Epithelial cell of proximal tubule (primary cell): ENCODE measurements at regions not wholly inside any gene's neighbourhood (a gene's known extent, or its start where the extent isn't known, plus 50 kb on each side); places are given as distances from the start of the nearest gene placed in this dataset.

ENCODE experiments used
- DNase-seq: peaks from one replicate; pipeline ENCODE4 v3.0.0-alpha.2; 2011; ENCODE audit warnings: low read depth
- H3K4me3 ChIP-seq: 2 replicates; pipeline ENCODE4 v1.5.1; 2011; ENCODE audit warnings: low read depth, mild to moderate bottlenecking, low read length
- TF ChIP-seq, protein P1 (sequence below): conservative IDR thresholded peaks from 2 replicates; pipeline ENCODE4 v1.5.1; 2012; ENCODE audit warnings: low read depth, mild to moderate bottlenecking, low read length

DNA sequence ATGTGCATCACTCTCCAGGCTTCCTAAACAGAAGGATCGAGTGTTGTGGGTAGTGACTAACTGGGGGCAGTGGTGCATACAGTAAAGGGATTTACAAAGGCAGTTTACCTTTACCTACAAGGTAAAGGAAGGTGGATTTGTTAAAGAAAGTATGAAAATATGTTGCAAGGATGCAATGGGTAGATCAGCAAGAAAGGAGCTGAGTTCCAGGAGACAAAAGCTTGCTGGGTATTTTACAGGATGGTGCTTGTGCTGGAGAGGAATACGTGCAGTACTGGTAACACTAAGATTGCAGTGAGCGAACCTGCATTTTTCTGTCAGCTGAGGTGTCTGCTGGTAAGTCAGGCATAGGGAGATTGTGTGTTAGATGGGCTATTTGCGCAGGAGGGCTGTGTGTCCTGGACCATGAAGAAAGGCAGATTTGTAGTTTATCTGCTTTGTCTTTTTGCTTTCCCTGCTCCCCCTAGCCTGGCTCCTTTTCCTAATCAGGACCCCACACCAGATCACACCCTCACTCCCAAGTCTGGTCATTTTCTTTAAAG, 304.6 kb downstream of the THBS2 start:
- DNase-seq: no peak
- TF ChIP-seq, protein P1, sequence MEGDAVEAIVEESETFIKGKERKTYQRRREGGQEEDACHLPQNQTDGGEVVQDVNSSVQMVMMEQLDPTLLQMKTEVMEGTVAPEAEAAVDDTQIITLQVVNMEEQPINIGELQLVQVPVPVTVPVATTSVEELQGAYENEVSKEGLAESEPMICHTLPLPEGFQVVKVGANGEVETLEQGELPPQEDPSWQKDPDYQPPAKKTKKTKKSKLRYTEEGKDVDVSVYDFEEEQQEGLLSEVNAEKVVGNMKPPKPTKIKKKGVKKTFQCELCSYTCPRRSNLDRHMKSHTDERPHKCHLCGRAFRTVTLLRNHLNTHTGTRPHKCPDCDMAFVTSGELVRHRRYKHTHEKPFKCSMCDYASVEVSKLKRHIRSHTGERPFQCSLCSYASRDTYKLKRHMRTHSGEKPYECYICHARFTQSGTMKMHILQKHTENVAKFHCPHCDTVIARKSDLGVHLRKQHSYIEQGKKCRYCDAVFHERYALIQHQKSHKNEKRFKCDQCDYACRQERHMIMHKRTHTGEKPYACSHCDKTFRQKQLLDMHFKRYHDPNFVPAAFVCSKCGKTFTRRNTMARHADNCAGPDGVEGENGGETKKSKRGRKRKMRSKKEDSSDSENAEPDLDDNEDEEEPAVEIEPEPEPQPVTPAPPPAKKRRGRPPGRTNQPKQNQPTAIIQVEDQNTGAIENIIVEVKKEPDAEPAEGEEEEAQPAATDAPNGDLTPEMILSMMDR: no peak
- H3K4me3 ChIP-seq: no peak overlapping the region

DNA sequence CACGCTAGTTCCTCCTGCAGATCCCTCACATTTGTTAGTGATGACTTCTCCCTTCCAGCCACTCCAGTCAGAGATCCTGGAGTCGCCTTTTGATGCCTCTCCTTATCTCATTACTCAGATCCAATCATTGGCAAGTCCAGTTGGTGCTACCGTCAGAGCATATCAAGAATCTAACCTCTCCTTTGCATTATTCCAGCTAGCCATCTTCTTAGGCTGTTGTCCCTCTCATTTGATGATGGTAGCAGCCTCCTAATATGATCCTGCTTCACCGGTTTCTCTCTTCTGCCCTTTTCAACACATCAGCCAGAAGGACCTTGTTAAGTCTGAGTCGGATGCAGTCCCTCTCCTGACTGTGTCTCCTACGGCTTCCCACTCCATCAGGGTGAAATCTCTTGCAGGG, 305.6 kb downstream of the THBS2 start:
- no peak for DNase-seq
- no peak overlapping the region for H3K4me3 ChIP-seq
- TF ChIP-seq, protein P1: no peak

DNA sequence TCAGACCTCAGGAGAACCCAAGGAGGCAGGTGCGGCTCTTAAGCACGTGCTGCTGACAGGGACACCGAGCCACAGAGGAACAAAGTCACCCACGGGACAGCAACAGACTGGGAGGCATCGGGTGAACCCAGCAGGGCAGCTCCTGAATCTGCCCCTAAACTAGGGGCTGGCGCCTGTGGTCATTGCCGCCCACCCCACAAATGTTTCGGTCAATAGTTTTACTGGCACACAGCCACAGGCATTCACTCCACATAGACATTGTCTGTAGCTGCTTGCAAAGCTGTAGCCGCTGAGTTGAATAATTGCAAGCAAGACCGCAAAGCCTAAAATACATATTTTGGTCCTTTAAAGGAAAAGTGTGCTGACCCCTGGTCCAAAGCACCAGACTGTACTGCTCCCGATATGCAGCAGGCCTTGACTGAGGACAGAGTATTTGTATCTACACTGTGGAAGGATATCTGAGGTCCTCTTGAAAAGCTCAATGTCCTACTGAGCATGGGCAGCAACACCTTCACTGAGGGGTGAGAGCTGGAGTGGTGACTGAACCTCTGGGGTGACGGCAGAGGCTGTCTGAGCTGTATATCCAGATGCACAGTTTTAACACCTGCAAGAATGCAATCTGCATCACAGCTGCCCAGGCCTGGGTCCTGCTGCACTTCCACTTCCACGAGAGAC, 310.3 kb downstream of the THBS2 start:
- H3K4me3 ChIP-seq: no peak overlapping the region
- TF ChIP-seq, protein P1: no peak

DNA sequence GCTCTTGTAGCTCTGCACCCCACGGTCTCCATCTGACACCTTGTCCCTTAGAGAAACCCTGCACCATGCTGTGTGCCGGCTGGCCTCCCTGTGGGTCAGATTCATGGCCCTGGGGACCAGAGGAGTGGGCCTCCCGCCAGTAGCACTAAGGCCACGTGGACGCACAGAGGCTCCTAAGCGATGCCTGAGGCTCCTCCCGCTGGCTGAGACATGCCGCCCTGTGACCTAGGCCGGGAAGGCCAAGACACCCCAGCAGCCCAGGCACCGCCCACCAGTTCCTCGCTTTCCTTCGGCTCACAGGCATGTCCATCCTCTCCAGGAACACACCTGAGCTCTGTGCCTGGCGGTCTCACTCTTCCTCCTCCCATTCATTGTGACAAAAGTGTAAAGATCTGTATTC, 311.0 kb downstream of the THBS2 start:
- no peak for DNase-seq
- TF ChIP-seq, protein P1: no peak
- H3K4me3 ChIP-seq: no peak overlapping the region

More for the DNA sequence above, 310.3 kb downstream of the THBS2 start:
- no peak for DNase-seq

DNA sequence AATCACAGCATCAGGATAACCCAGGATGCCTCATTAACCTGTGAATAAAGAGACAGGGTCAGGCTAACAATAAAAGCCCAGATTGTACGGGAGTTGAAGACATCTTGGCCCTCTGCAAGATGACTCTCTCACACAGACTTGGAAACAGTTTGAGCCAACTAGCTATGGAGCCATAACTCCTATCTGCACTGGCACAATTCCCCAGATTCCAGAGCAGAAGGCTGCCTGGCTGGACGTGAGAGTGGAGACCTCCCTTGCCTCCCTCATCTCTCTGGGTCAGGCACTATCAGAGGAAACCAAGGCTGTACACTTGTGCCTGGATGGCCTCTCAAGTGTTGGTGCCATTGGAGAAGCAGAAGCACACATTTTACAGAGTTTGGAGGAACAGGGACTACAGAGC, 312.6 kb downstream of the THBS2 start:
- TF ChIP-seq, protein P1: no peak
- DNase-seq: no peak
- H3K4me3 ChIP-seq: no peak overlapping the region

DNA sequence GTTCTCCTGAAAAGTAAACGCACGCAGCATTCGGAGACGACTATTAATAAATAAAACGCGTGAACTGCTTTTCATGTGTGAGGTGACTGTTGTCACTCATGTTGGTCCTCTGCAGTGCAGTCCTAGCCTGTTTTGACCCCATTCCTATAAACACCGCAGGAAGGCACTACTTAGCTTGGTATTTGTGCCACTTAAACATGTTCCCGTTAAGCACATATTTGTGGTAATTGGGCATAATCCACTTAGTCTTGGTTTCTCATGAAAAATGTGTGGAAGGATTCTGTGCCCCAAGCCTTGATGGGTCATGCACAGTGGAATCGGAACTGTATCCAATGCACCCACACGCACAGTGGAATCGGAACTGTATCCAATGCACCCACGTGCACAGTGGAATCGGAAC, 313.9 kb downstream of the THBS2 start:
- no peak overlapping the region for H3K4me3 ChIP-seq
- TF ChIP-seq, protein P1: no peak
- DNase-seq: no peak

DNA sequence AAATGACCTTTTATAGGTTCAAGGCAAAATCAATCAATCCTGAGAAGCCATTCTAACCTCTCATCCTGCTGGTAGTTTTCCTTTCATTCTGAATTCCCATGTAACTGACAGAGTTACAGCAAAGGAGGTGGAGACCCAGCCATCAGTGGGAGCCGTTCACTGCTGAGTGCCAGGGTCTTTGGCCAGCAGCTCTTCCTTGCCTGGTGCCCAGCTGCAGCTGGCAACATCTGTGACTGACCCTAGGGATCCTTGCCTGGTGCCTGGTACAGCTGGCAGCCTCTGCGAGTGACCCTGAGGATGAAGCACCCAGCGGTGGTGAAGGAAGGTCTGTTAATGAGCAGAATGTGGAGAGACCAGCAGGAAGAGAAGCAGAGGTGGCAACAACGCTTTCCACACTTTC, 314.6 kb downstream of the THBS2 start:
- no peak for DNase-seq
- TF ChIP-seq, protein P1: no peak
- no peak overlapping the region for H3K4me3 ChIP-seq
